ENCODE measurements at regions not wholly inside any gene's neighbourhood (a gene's known extent, or its start where the extent isn't known, plus 50 kb on each side); places are given as distances from the start of the nearest gene placed in this dataset.

- DNase-seq (ENCODE audit: low spot score) = no peak
Measured at GRCh38 chr10:129375912-129376311, 91.1 kb upstream of the MGMT start.

GRCh38 chr10:129380279-129380678, 86.8 kb upstream of the MGMT start:
- DNase-seq (ENCODE audit: low spot score) = no peak

GRCh38 chr10:129381741-129382140, 85.3 kb upstream of the MGMT start:
- DNase-seq (ENCODE audit: low spot score) = no peak

- no peak for DNase-seq (ENCODE audit: low spot score)
Measured at GRCh38 chr10:129382401-129382800, 84.6 kb upstream of the MGMT start.

GRCh38 chr10:129383651-129384050, 83.4 kb upstream of the MGMT start:
- DNase-seq (ENCODE audit: low spot score) = no peak

- no peak for DNase-seq (ENCODE audit: low spot score)
Measured at GRCh38 chr10:129385600-129385999, 81.4 kb upstream of the MGMT start.

GRCh38 chr10:129386415-129387257, 80.4 kb upstream of the MGMT start:
- no peak for DNase-seq (ENCODE audit: low spot score)

- no peak for DNase-seq (ENCODE audit: low spot score)
Measured at GRCh38 chr10:129387258-129387525, 79.8 kb upstream of the MGMT start.

- no peak for DNase-seq (ENCODE audit: low spot score)
Measured at GRCh38 chr10:129388435-129388834, 78.6 kb upstream of the MGMT start.

GRCh38 chr10:129389194-129389593, 77.8 kb upstream of the MGMT start:
- no peak for DNase-seq (ENCODE audit: low spot score)

- no peak for DNase-seq (ENCODE audit: low spot score)
Measured at GRCh38 chr10:129390147-129390546, 76.9 kb upstream of the MGMT start.

GRCh38 chr10:129390726-129391125, 76.3 kb upstream of the MGMT start:
- no peak for DNase-seq (ENCODE audit: low spot score)

- no peak for DNase-seq (ENCODE audit: low spot score)
Measured at GRCh38 chr10:129391464-129391863, 75.6 kb upstream of the MGMT start.

- DNase-seq (ENCODE audit: low spot score) = no peak
Measured at GRCh38 chr10:129392855-129393254, 74.2 kb upstream of the MGMT start.

- no peak for DNase-seq (ENCODE audit: low spot score)
Measured at GRCh38 chr10:129393812-129394211, 73.2 kb upstream of the MGMT start.

GRCh38 chr10:129394518-129395328, 72.3 kb upstream of the MGMT start:
- no peak for DNase-seq (ENCODE audit: low spot score)

- DNase-seq (ENCODE audit: low spot score) = no peak
Measured at GRCh38 chr10:129396021-129396722, 70.9 kb upstream of the MGMT start.

- no peak for DNase-seq (ENCODE audit: low spot score)
Measured at GRCh38 chr10:129397198-129397974, 69.7 kb upstream of the MGMT start.

GRCh38 chr10:129398711-129399141, 68.3 kb upstream of the MGMT start:
- DNase-seq (ENCODE audit: low spot score) = no peak

- no peak for DNase-seq (ENCODE audit: low spot score)
Measured at GRCh38 chr10:129400426-129400825, 66.6 kb upstream of the MGMT start.

- DNase-seq (ENCODE audit: low spot score) = no peak
Measured at GRCh38 chr10:129402459-129402858, 64.6 kb upstream of the MGMT start.

- DNase-seq (ENCODE audit: low spot score) = no peak
Measured at GRCh38 chr10:129404091-129404490, 63.0 kb upstream of the MGMT start.

Measured in globus pallidus (tissue), 1 donor.